SW 1271 (cell line): ENCODE measurements at regions not wholly inside any gene's neighbourhood (a gene's known extent, or its start where the extent isn't known, plus 50 kb on each side); places are given as distances from the start of the nearest gene placed in this dataset.
"Not testable (repeated sequence)": the region's sequence is repeated elsewhere in the genome, so short reads cannot be mapped to it uniquely, and the experiment has no call there.

Experiments
- DNase-seq, 2 experiments: peaks; one replicate each; lab custom pipeline; 2025; lab: John Stamatoyannopoulos, UW

DNA sequence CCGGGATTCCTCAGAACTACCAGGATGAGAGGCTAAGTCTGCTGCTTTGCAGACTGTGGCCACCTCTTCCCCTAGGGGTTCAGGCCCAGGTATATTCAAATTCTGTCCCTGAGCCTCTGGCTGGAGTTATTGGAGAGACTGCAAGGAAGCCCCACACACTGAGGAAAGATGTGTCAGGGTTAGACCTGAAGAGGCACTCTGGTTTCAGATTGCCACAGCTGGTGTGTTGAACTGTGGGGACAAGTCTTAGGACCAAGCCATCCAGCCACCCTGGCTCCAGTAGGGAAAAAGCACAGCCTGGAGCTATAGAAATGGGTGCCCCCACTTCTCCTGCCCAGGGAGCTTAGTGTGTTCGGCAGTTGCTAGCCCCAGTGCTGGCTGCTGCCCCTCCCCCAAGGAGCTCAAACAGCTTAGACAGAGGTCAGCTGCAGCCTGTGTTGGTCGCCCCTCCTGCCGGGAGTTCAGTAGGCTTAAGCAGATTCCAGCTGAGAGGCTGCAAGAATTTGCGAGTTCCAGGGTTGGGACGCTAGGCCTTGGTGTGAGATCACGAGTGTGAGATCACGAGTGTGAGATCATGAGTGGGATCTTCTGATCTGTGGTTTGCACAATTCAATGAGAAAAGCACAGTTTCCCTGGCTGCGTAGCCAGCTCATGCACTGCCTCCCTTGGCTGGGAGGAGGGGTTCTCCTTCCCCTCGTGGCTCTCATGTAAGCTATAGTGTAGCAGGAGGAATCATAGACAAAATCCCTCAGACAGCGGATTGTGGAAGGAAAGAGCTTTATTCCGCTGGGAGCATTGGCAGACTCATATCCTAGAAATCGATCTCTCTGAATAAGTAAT, 552.1 kb upstream of the CHORDC1 start:
- DNase-seq = no peak

DNA sequence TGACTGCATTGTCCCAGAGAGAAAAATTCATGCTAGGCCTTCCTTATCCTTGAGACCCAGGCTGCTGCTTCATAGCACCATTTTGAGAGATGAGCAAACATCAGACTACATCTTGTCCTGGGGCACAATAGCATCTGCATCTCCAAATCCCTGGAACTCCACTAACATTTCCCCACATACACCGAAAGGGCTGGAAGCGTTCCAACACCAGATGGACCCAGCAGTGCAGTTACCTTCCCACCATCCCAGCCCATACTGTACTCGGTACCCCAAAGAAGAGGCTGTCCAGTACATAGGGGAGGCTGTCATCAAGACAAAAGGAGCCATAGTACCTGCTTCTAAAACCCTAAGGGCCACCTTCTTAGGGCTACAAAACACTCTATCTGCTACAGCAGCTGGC, 547.2 kb upstream of the CHORDC1 start:
- DNase-seq = no peak

- no peak for DNase-seq
Measured at GRCh38 chr11:90766121-90766520, 543.3 kb upstream of the CHORDC1 start.

- DNase-seq = no peak
Measured at GRCh38 chr11:90764691-90765090, 541.8 kb upstream of the CHORDC1 start.

DNA sequence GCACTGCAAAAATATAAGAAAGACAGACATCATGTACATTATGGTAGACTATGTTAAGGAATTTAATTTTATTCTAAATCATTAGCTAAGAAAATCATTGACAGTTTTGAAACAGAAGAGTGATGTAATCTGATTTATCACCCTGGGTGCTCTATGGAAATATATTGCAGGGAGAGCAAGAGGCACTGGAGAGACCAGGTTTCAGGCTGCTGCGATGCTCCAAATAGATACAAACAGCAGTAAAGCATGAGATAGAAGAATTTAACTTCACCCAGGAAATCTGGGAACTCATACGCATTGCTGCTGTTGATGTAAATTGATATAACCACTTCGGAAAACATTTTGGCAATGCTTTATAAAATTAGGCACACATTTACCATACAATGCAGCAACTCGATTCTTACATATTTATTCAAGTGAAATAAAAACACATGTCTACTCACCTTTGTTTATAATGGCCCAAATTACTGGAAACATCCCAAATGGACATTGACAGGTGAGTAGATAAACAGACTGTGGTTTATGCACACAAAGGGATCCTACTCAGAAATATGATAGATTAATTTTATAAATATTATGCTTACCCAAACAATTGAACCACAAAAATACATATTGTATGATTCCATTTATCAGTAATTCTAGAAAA, 535.1 kb upstream of the CHORDC1 start:
- DNase-seq = no peak

GRCh38 chr11:90756617-90757016, 533.8 kb upstream of the CHORDC1 start:
- no peak for DNase-seq

DNA sequence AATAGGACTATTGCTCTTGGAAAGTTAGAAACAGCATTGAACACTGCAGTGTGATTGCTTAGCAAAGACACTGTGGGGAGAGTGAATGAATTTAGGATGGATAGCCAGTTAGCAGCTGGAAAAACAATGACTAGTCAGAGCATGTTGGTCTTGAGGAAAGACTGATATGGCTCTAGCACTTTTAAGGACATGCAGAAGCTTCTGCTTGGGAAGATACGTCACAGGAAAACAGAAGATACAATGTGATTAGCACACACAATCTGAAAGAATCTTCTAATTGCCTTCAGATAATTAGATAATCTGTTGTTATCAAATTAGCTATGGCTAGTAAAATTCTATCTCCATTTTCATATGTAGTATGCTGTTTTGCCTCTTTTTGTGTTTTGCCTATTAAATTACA, 530.7 kb upstream of the CHORDC1 start:
- no peak for DNase-seq

DNA sequence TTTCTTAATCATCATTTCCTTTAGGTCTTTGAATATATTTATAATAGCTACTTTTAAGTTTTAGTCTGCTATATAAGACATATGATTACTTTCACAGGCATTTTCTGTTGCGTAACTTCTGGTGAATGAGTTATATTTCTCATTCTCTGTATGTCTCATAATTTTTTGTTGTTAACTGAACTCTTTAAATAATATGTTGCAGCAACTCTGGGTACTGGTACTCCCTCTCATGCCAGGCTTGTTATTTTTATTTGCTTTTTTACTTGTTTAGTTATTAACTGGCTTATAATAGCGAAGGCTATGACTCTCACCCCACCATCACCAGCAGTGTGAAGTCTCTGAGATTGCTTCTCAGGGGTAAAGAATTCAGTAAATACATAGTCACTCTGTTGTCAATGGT, 524.2 kb upstream of the CHORDC1 start:
- DNase-seq = no peak

DNA sequence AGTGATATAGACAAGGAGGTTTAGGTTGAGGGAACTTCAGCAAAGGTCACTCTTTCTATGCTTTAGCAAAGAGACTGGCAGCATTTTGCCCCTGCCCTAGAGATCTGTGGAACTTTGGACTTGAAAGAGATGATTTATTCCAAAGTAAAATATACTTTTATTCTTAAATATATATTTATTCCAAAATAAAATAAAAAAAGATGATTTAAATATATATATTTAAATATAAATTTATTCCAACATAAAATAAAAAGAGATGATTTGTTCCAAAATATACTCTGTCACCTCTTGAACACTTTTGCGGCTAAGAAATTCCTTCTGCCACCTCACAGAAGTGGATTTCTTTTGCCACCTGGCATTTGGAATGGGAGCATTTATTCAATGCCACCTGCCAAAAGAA, 521.3 kb upstream of the CHORDC1 start:
- DNase-seq = no peak

GRCh38 chr11:90738799-90739198, 516.0 kb upstream of the CHORDC1 start:
- DNase-seq = no peak

DNA sequence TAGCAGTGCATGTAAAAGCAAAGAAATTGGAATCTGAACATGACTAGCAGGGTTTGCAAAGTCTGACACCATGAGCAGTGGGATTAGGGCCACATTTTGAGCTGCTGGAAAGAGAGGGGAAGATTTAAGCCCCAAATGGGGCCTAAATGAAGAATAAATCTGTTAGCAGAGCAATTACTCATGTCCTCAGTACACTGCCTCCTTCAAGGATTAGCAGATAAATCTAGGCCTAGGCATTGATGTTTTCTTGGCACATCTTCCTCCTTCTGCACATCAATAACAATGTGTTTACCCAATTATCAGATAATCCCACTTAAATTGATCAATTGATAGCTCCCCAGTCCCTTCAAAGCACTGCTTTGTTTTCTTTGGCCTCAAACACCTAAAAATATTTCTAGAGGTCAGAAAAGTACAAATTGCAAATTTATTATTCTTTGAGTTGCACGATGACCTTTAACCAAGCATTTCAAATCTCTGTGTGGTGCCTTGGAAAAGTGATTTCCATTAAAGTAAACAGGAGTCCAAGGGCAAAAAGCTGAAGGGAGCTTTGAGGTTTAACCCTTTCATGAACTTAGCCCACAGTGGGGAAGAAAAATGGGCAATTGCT, 514.7 kb upstream of the CHORDC1 start:
- no peak for DNase-seq

DNA sequence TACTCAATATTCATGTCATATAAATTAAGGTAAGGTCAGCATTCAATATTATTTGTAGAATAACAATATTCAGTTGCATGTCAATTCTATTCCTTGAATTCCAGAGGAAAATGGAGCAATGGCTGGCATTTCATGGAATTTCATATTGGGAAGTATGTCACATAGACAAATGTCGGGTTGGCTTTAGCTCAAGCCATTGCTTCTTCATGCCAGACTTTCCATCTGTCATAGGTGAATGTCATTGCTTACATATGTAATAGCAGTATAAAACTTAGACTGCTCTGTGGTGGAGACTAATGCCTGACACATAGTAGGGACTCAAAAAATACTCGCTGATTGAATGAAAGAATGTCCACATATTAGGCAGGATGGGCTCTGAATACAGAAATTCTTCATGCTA, 509.6 kb upstream of the CHORDC1 start:
- no peak for DNase-seq

- DNase-seq = no peak
Measured at GRCh38 chr11:90723475-90723874, 500.6 kb upstream of the CHORDC1 start.

GRCh38 chr11:90722552-90723190, 499.8 kb upstream of the CHORDC1 start:
- no peak for DNase-seq

DNA sequence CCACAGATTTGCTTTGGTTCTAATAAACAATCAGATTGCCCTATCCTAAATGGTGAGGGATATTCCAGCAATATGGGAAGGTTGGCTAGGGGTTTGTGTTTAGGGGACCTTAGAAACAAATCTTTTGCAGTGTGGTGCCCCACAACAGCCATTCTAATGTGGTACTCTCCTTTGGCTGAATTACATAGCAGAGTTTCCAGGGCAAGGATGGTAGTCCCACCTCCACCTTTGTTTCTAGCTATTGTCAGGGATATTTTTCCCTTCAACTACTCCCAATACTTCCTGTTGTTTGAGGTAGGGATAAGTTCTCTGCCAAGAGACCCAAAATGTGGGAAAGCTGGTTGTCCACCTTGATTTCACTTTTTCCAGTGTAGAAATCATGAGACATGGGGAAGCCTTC, 494.7 kb upstream of the CHORDC1 start:
- DNase-seq = no peak

DNA sequence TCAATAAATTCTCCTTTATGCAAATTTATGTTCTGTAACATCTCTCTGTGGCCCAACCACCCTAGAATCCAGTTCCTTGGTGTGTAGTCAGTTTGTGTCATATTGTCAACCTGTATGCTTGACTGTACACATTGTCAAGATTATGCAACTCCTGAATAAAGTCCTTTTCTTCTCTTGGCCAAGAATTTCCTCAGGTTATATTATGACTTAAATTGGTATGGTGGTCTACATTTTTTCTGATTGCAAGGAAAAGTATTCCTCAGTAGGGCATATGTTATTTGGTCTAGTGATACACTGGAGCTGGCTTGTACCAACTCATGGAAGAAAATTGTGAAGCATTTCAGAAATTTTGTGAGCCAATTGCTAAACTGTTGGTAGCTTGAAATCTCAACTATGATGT, 482.8 kb upstream of the CHORDC1 start:
- no peak for DNase-seq

GRCh38 chr11:90704510-90704909, 481.7 kb upstream of the CHORDC1 start:
- DNase-seq = no peak

DNA sequence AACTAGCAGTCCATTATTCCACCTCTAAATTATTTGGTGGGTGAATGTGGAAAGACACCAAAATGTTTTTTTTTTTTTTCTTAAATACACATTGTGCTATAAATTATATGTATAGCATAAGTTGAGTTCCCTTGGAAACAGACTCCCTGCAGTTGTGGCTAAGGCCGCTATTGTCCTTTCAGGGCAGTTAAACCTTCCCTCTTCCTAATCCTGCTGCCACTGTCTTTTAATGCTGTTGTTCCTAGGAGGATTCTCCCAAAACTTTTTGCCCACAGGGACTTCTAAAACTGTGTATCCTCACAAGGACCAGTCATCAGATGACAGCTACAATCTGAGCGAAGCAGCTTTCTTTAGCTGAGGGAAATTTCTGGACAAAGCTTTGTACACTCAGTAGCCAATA, 478.9 kb upstream of the CHORDC1 start:
- DNase-seq = no peak

GRCh38 chr11:90700789-90701439, 478.1 kb upstream of the CHORDC1 start:
- no peak for DNase-seq

DNA sequence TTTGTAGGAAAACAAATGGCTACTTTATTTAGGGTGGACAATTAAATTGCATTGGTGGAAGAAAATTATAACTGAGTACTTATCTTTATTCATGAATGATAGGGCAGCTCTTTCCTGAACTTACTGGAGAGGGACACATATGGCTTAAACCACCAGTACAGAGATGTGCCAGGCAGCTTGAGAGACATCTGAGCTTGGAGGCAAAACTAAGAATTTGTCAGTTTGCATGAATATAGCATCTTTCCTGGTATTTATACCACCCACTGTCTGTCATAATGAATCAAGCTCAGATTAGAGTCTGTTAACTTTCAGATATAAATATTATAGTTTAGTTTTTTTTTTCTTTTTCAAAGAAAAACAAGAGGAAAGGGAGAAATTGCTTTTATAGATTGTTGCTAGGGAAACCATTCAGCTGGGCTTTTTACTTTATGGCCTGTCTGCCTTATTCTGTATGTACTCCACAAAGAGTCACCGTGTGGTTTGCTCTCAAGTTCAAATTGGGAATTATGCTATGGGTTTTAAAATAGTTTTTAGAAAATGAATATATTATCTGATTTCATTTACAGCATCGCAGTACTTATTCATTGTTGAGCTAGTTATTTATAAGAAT, 477.0 kb upstream of the CHORDC1 start:
- DNase-seq = no peak

DNA sequence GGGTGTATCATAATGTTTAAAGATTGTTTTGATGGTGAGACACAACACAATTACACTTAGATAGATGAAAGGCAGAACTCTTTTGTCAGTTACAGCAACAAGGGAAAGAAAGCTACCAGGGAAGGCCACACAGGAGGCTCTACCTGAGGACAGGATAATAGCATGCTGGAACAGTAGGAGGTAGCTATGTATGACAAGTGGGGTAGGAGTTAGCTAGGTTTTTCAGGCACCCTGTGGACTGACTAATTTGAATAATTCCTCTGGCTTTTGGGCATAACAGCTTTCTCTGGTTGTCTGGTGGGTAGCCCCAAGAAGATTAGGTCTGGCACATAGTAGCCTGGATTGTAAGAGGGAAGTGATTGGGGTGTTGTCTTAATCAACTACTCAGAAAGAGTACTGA, 475.4 kb upstream of the CHORDC1 start:
- no peak for DNase-seq

GRCh38 chr11:90675496-90675895, 452.6 kb upstream of the CHORDC1 start:
- DNase-seq = not testable (repeated sequence)
